Activated CD8-positive, alpha-beta memory T cell treated with anti-CD3 and anti-CD28 coated beads, Interleukin-2, amount 10 ng/mL, durations not matched to agents 7 days and 5 days (primary cell): ENCODE measurements at regions not wholly inside any gene's neighbourhood (a gene's known extent, or its start where the extent isn't known, plus 50 kb on each side); places are given as distances from the start of the nearest gene placed in this dataset.
"Not testable (repeated sequence)": the region's sequence is repeated elsewhere in the genome, so short reads cannot be mapped to it uniquely, and the experiment has no call there.

ENCODE experiments used
- ATAC-seq: fragments of 150-1000 bp; cut with Tn5 transposase; one replicate; pipeline ENCODE4 v1.10.0; 2021; ENCODE audit warnings: moderate library complexity
- CTCF ChIA-PET: fragments of 350-600 bp; sonication (Branson Sonifier 250); formaldehyde crosslinking; loops from one replicate; lab custom pipeline; 2021; ENCODE audit warnings: antibody characterized with exemption; lab: Charles Lee
- DNase-seq: peaks from one replicate; pipeline ENCODE4 v3.0.0-alpha.2; 2020
- H3K27ac Mint-ChIP-seq: one replicate; pipeline ENCODE4 v1.8.0; 2021; ENCODE audit warnings: mild to moderate bottlenecking, mixed read lengths
- H3K27me3 Mint-ChIP-seq: one replicate; pipeline ENCODE4 v1.8.0; 2021; ENCODE audit warnings: mixed read lengths
- H3K36me3 Mint-ChIP-seq: one replicate; pipeline ENCODE4 v1.8.0; 2021; ENCODE audit warnings: mild to moderate bottlenecking, mixed read lengths
- H3K4me1 Mint-ChIP-seq: one replicate; pipeline ENCODE4 v1.8.0; 2021; ENCODE audit warnings: mixed read lengths
- H3K4me3 Mint-ChIP-seq: one replicate; pipeline ENCODE4 v1.8.0; 2021; ENCODE audit warnings: mild to moderate bottlenecking, moderate library complexity, mixed read lengths
- H3K9me3 Mint-ChIP-seq: one replicate; pipeline ENCODE4 v1.8.0; 2022; ENCODE audit warnings: low read depth, mixed read lengths

DNA sequence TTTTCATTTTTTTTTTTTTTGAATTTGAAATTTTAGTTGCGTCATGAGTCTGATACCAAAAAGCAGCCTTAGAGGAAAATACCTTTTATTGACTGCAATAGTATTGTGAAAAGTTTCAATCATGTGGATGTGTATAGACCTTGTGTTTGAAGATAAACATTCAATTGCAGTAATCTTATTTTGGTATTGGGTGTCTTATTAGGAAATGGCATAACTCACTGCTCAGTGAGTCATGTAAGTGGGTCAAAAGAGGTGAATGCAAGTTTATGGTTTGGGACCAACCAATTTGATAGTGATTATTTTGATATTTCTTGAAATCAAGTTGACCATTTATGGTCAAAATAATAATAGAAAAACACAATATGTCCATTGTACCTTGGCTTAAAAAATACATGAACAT is 627.8 kb upstream of the SLIT2 start:
- Mint-ChIP-seq H3K9me3 (peaks cover 2% of the 10 kb centered on the region), H3K4me3 (no peak overlapping the region), H3K4me1 (no peaks in the 10 kb centered on the region), H3K36me3 (no peaks in the 10 kb centered on the region), H3K27me3 (no peaks in the 10 kb centered on the region), H3K27ac (no peak overlapping the region)
- ATAC-seq (no peak), DNase-seq (no peak)
- CTCF ChIA-PET, result no interaction called here

GRCh38 chr4:19615086-19615689 is 636.5 kb upstream of the SLIT2 start:
- no peaks in the 10 kb centered on the region for H3K27me3 Mint-ChIP-seq
- ATAC-seq (no peak), DNase-seq (no peak)
- H3K4me3 Mint-ChIP-seq, result no peak overlapping the region
- no peaks in the 10 kb centered on the region for H3K36me3 Mint-ChIP-seq
- H3K27ac Mint-ChIP-seq, result no peak overlapping the region
- CTCF ChIA-PET, result no interaction called here
- H3K9me3 Mint-ChIP-seq, result peaks cover 7% of the 10 kb centered on the region
- H3K4me1 Mint-ChIP-seq, result no peaks in the 10 kb centered on the region

- Mint-ChIP-seq H3K27ac (no peak overlapping the region), H3K4me1 (no peaks in the 10 kb centered on the region), H3K9me3 (peaks cover 11% of the 10 kb centered on the region), H3K36me3 (no peaks in the 10 kb centered on the region), H3K4me3 (no peak overlapping the region), H3K27me3 (no peaks in the 10 kb centered on the region)
- ATAC-seq (no peak), DNase-seq (no peak)
- CTCF ChIA-PET, result no interaction called here
These were observed 637.5 kb upstream of the SLIT2 start for GRCh38 chr4:19614171-19614570.

- H3K36me3 Mint-ChIP-seq, result no peaks in the 10 kb centered on the region
- peaks cover 4% of the 10 kb centered on the region for H3K9me3 Mint-ChIP-seq
- DNase-seq, result no peak
- no peak for ATAC-seq
- CTCF ChIA-PET, result no interaction called here
- no peaks in the 10 kb centered on the region for H3K4me1 Mint-ChIP-seq
- H3K27me3 Mint-ChIP-seq, result no peaks in the 10 kb centered on the region
- no peak overlapping the region for H3K27ac Mint-ChIP-seq
- no peak overlapping the region for H3K4me3 Mint-ChIP-seq
These were observed 655.4 kb upstream of the SLIT2 start for GRCh38 chr4:19596342-19596741.

DNA sequence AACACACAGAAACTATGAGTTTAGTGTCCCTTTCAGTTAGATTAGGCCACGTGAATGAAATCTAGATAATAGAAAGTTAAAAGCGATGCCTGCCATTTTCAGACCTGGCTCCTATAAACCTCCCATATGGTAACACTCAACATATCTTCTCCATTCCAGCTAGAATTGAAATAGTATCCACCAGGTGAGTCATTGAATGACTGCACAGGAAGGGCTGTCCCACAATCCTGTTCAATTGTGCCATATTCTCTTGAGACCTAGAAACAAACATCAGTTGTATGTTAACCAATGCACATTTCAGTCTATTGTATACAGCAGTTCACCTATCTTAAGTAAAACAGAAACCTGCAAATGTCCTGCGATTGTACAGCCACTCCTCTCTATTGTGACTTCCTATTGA is 659.3 kb upstream of the SLIT2 start:
- Mint-ChIP-seq H3K36me3 (no peaks in the 10 kb centered on the region), H3K4me3 (no peak overlapping the region), H3K27me3 (no peaks in the 10 kb centered on the region), H3K9me3 (peaks cover 4% of the 10 kb centered on the region), H3K4me1 (no peaks in the 10 kb centered on the region), H3K27ac (no peak overlapping the region)
- CTCF ChIA-PET, result no interaction called here
- DNase-seq, result no peak
- no peak for ATAC-seq

GRCh38 chr4:19583827-19584569 is 667.7 kb upstream of the SLIT2 start:
- no peak overlapping the region for H3K4me3 Mint-ChIP-seq
- H3K4me1 Mint-ChIP-seq, result no peaks in the 10 kb centered on the region
- no peak for ATAC-seq
- peaks cover 8% of the 10 kb centered on the region for H3K9me3 Mint-ChIP-seq
- CTCF ChIA-PET, result interaction anchor here (0.6 to 0.9 kb wide), 3 partner anchors 12 to 548 kb away, joined by 3 read pairs; no protein-coding TSS in a partner anchor
- H3K27ac Mint-ChIP-seq, result no peak overlapping the region
- no peaks in the 10 kb centered on the region for H3K36me3 Mint-ChIP-seq
- no peaks in the 10 kb centered on the region for H3K27me3 Mint-ChIP-seq
- no peak for DNase-seq

- ATAC-seq (no peak), DNase-seq (no peak)
- H3K27ac Mint-ChIP-seq, result no peak overlapping the region
- H3K4me1 Mint-ChIP-seq, result no peaks in the 10 kb centered on the region
- peaks cover 10% of the 10 kb centered on the region for H3K9me3 Mint-ChIP-seq
- no peaks in the 10 kb centered on the region for H3K27me3 Mint-ChIP-seq
- CTCF ChIA-PET, result no interaction called here
- no peak overlapping the region for H3K4me3 Mint-ChIP-seq
- no peaks in the 10 kb centered on the region for H3K36me3 Mint-ChIP-seq
These were observed 671.6 kb upstream of the SLIT2 start for GRCh38 chr4:19580095-19580494.

DNA sequence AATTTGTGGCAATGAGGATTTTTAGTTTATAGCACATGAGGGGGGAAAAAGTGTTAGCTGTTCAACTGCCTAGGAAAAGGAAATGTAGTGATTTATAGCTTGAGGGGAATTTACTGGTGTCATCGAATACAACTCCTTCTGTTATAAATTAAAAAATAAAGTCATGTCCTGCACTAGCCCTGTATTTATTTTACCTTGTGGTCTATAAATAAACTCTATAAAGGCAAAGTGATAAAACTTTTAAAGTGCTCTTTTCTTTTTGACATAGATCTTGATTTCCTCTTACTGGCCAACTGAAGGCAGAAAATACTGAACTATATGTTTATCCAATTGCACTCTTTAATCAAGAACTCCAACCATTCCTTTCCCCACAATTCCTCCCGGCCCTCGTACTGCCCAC is 672.1 kb upstream of the SLIT2 start:
- Mint-ChIP-seq H3K36me3 (no peaks in the 10 kb centered on the region), H3K9me3 (peaks cover 8% of the 10 kb centered on the region), H3K27me3 (no peaks in the 10 kb centered on the region), H3K27ac (no peak overlapping the region), H3K4me3 (no peak overlapping the region), H3K4me1 (no peaks in the 10 kb centered on the region)
- CTCF ChIA-PET, result no interaction called here
- no peak for ATAC-seq
- no peak for DNase-seq

GRCh38 chr4:19577097-19577496 is 674.6 kb upstream of the SLIT2 start:
- CTCF ChIA-PET, result no interaction called here
- Mint-ChIP-seq H3K36me3 (no peaks in the 10 kb centered on the region), H3K27ac (no peak overlapping the region), H3K4me1 (no peaks in the 10 kb centered on the region), H3K4me3 (no peak overlapping the region), H3K27me3 (no peaks in the 10 kb centered on the region), H3K9me3 (peaks cover 9% of the 10 kb centered on the region)
- DNase-seq (no peak), ATAC-seq (no peak)

DNA sequence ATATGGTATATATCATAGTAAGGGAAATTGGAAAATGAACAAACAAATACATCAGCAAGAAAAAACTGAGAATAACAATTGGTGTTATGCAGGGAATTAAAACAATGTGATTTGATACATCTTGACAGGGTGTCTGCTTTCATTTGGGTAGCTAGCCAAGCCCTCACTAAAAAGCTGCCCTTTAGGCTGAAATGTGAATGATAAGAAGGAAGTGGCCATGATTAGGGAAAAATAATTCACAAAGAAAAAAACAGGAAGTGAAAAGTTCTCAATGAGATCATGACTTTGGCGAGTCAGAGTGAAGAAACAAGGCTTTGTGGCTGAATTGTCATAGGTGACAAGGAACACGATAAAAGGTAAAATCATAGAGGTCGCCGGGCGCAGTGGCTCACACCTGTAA is 675.8 kb upstream of the SLIT2 start:
- H3K4me3 Mint-ChIP-seq, result no peak overlapping the region
- H3K27me3 Mint-ChIP-seq, result no peaks in the 10 kb centered on the region
- DNase-seq (no peak), ATAC-seq (no peak)
- CTCF ChIA-PET, result no interaction called here
- H3K4me1 Mint-ChIP-seq, result no peaks in the 10 kb centered on the region
- H3K9me3 Mint-ChIP-seq, result peaks cover 8% of the 10 kb centered on the region
- no peaks in the 10 kb centered on the region for H3K36me3 Mint-ChIP-seq
- no peak overlapping the region for H3K27ac Mint-ChIP-seq

- ATAC-seq, result no peak
- CTCF ChIA-PET, result no interaction called here
- Mint-ChIP-seq H3K27ac (no peak overlapping the region), H3K4me3 (no peak overlapping the region), H3K4me1 (no peaks in the 10 kb centered on the region), H3K9me3 (peaks cover 11% of the 10 kb centered on the region), H3K36me3 (no peaks in the 10 kb centered on the region), H3K27me3 (no peaks in the 10 kb centered on the region)
- no peak for DNase-seq
These were observed 685.7 kb upstream of the SLIT2 start for GRCh38 chr4:19566041-19566440.

GRCh38 chr4:19562456-19562855 is 689.2 kb upstream of the SLIT2 start:
- no peaks in the 10 kb centered on the region for H3K4me1 Mint-ChIP-seq
- ATAC-seq, result no peak
- CTCF ChIA-PET, result no interaction called here

DNA sequence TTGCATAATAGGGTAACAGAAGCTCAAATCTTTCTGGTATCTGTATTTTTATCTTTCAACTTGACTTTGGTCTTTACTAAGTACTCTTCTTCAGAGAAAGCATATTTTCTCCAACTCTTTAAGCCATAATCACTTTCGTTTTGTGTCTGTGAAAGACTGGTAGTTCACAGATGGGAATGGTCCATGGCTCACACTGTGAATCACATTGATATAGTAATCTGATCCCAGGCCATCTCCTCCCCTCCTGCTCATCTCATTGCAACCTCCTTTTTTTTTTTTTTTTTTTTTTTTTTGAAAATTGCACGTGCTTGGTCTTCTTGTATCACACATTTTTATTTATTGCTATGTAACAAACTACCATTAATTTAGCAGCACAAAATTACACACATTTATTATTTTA is 694.5 kb upstream of the SLIT2 start:
- no peaks in the 10 kb centered on the region for H3K4me1 Mint-ChIP-seq
- DNase-seq, result no peak
- no peaks in the 10 kb centered on the region for H3K27me3 Mint-ChIP-seq
- no peak for ATAC-seq
- H3K9me3 Mint-ChIP-seq, result peaks cover 24% of the 10 kb centered on the region
- H3K36me3 Mint-ChIP-seq, result no peaks in the 10 kb centered on the region
- CTCF ChIA-PET, result no interaction called here
- no peak overlapping the region for H3K27ac Mint-ChIP-seq
- H3K4me3 Mint-ChIP-seq, result no peak overlapping the region

More at GRCh38 chr4:19562456-19562855, 689.2 kb upstream of the SLIT2 start:
- Mint-ChIP-seq H3K36me3 (no peaks in the 10 kb centered on the region), H3K9me3 (peaks cover 16% of the 10 kb centered on the region), H3K27me3 (no peaks in the 10 kb centered on the region), H3K4me3 (no peak overlapping the region), H3K27ac (no peak overlapping the region)
- DNase-seq, result no peak

DNA sequence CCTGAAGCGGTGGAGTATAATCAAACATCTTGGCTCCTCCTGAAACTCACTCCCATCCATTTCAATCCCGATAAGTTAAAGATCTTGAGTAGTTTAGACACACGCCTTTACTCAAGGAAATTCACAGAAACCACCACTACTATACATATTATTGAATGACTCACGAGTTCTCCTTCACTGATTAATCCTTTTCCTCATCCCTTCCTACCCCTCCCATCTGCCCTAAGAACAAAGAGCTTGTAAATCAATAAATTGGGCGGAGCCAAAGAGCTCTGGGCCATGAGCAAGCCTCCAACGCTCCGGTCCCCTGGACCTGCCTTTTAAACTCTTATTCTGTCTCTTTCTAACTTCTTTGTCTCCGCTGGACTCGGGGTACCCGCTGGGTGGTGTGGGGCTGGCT is 695.4 kb upstream of the SLIT2 start:
- H3K27me3 Mint-ChIP-seq, H3K4me3 Mint-ChIP-seq, CTCF ChIA-PET, DNase-seq, ATAC-seq, H3K27ac Mint-ChIP-seq, H3K4me1 Mint-ChIP-seq, H3K36me3 Mint-ChIP-seq: not testable (repeated sequence)
- peaks cover 20% of the 10 kb centered on the region for H3K9me3 Mint-ChIP-seq
